Calu3 (cell line): ENCODE measurements at regions not wholly inside any gene's neighbourhood (a gene's known extent, or its start where the extent isn't known, plus 50 kb on each side); places are given as distances from the start of the nearest gene placed in this dataset.

ENCODE experiments used
- BruUV-seq: library from RNA; stranded (reverse); fragments of 400-500 nt; replicated peaks from 2 replicates; lab custom pipeline; 2021; lab: Mats Ljungman, UMichigan
- CTCF ChIA-PET: fragments of 300-600 bp; sonication (Branson Sonifier 250); formaldehyde crosslinking; loops from one replicate; lab custom pipeline; 2022; ENCODE audit warnings: antibody characterized with exemption; lab: Charles Lee
- DNase-seq: peaks from one replicate; pipeline ENCODE4 v3.0.0; 2022
- H3K27ac Mint-ChIP-seq: one replicate; pipeline ENCODE4 v1.8.0; 2022; ENCODE audit warnings: mixed read lengths; ENCODE audit not compliant: unreplicated experiment
- H3K27me3 Mint-ChIP-seq: one replicate; pipeline ENCODE4 v1.8.0; 2022; ENCODE audit warnings: mixed read lengths; ENCODE audit not compliant: unreplicated experiment
- H3K36me3 Mint-ChIP-seq: one replicate; pipeline ENCODE4 v1.8.0; 2022; ENCODE audit warnings: mild to moderate bottlenecking, moderate library complexity, mixed read lengths; ENCODE audit not compliant: insufficient read depth, unreplicated experiment
- H3K4me1 Mint-ChIP-seq: one replicate; pipeline ENCODE4 v1.8.0; 2022; ENCODE audit warnings: mild to moderate bottlenecking, low read depth, mixed read lengths; ENCODE audit not compliant: unreplicated experiment
- H3K4me3 Mint-ChIP-seq: one replicate; pipeline ENCODE4 v1.8.0; 2022; ENCODE audit warnings: mild to moderate bottlenecking, low read depth, moderate library complexity, mixed read lengths; ENCODE audit not compliant: unreplicated experiment
- H3K9me3 Mint-ChIP-seq: one replicate; pipeline ENCODE4 v1.8.0; 2022; ENCODE audit warnings: low read depth, mixed read lengths; ENCODE audit not compliant: unreplicated experiment
- CTCF ChIP-seq: fragments of 200-600 bp; IDR thresholded peaks from one replicate; pipeline ENCODE4 v1.8.0; 2022; ENCODE audit warnings: antibody characterized with exemption; ENCODE audit not compliant: unreplicated experiment
- intact Hi-C: fragments of 100-400 bp; cut with micrococcal nuclease; formaldehyde crosslinking; loops from one replicate; pipeline ENCODE4 v1.10.0; 2022; ENCODE audit not compliant: unreplicated experiment

GRCh38 chr12:71009430-71010142, 89.0 kb upstream of the PTPRR start:
- peaks cover 17% of the 10 kb centered on the region for H3K4me1 Mint-ChIP-seq
- no peak for TF ChIP-seq CTCF
- H3K4me3 Mint-ChIP-seq, result no peak overlapping the region
- no peak for DNase-seq
- no peak overlapping the region for H3K27ac Mint-ChIP-seq
- intact Hi-C loops, result loop anchor here (5.0 to 10.0 kb wide), 3 partner anchors 125 to 365 kb away; no protein-coding TSS in a partner anchor
- H3K36me3 Mint-ChIP-seq, result no peaks in the 10 kb centered on the region
- no peaks in the 10 kb centered on the region for H3K9me3 Mint-ChIP-seq
- no peaks in the 10 kb centered on the region for H3K27me3 Mint-ChIP-seq
- no TSS peak for BruUV-seq
- CTCF ChIA-PET, result no interaction called here

- H3K36me3 Mint-ChIP-seq, result no peaks in the 10 kb centered on the region
- no peak for DNase-seq
- no peaks in the 10 kb centered on the region for H3K27me3 Mint-ChIP-seq
- no peak overlapping the region for H3K4me3 Mint-ChIP-seq
- peaks cover 8% of the 10 kb centered on the region for H3K4me1 Mint-ChIP-seq
- H3K9me3 Mint-ChIP-seq, result no peaks in the 10 kb centered on the region
- no peak for TF ChIP-seq CTCF
- intact Hi-C loops, result no loop called here
- CTCF ChIA-PET, result no interaction called here
- H3K27ac Mint-ChIP-seq, result no peak overlapping the region
- no TSS peak for BruUV-seq
Measured at GRCh38 chr12:71008616-71009015, 88.1 kb upstream of the PTPRR start.

GRCh38 chr12:71007781-71008404, 87.4 kb upstream of the PTPRR start:
- no peak for TF ChIP-seq CTCF
- H3K4me1 Mint-ChIP-seq, result peaks cover 8% of the 10 kb centered on the region
- H3K4me3 Mint-ChIP-seq, result no peak overlapping the region
- no peaks in the 10 kb centered on the region for H3K27me3 Mint-ChIP-seq
- intact Hi-C loops, result no loop called here
- H3K27ac Mint-ChIP-seq, result no peak overlapping the region
- BruUV-seq, result no TSS peak
- no peak for DNase-seq
- CTCF ChIA-PET, result no interaction called here
- H3K36me3 Mint-ChIP-seq, result no peaks in the 10 kb centered on the region
- no peaks in the 10 kb centered on the region for H3K9me3 Mint-ChIP-seq

- CTCF ChIA-PET, result interaction anchor here (0.6 kb wide), 1 partner anchor 383 kb away, joined by 4 read pairs; no protein-coding TSS in a partner anchor
- Mint-ChIP-seq H3K36me3 (no peaks in the 10 kb centered on the region), H3K4me1 (peaks cover 8% of the 10 kb centered on the region), H3K27me3 (no peaks in the 10 kb centered on the region), H3K9me3 (no peaks in the 10 kb centered on the region), H3K4me3 (no peak overlapping the region), H3K27ac (no peak overlapping the region)
- no peak for TF ChIP-seq CTCF
- DNase-seq, result no peak
- intact Hi-C loops, result no loop called here
- BruUV-seq, result no TSS peak
Measured at GRCh38 chr12:71007020-71007419, 86.5 kb upstream of the PTPRR start.
